SK-N-DZ (cell line): ENCODE measurements at regions not wholly inside any gene's neighbourhood (a gene's known extent, or its start where the extent isn't known, plus 50 kb on each side); places are given as distances from the start of the nearest gene placed in this dataset.

Source experiments
- DNase-seq: peaks from one replicate; pipeline ENCODE4 v3.0.0-alpha.2; 2015; ENCODE audit warnings: low spot score

- DNase-seq = no peak
These were observed 157.6 kb upstream of the PLXNA4 start for GRCh38 chr7:132733860-132734259.

DNA sequence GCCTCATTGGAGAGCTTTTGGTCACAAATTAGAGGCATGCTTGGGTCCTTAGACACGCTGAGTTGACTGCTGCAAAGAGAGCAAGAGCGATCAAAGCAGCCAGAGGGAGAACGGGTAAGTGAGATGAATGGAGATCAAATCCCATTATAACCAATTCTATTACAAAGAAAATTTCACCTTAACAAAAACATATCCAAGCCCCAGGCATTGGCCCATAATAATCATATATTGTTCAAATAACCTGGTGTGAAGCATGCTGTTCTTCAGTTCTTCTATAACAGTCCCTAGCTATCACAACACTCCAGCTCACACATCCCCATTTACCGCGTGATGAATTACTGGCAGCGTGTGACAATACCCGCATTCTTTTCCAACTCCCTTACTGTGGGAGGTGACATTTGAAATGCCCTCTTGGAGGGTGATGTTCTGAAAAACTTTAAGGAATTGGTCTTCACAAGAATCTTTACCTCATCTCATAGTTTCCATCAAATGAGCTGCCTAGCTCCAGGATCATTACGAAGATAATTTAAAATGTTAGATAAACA is 156.1 kb upstream of the PLXNA4 start:
- DNase-seq = no peak

- DNase-seq = no peak
These were observed 153.8 kb upstream of the PLXNA4 start for GRCh38 chr7:132730105-132730504.

DNA sequence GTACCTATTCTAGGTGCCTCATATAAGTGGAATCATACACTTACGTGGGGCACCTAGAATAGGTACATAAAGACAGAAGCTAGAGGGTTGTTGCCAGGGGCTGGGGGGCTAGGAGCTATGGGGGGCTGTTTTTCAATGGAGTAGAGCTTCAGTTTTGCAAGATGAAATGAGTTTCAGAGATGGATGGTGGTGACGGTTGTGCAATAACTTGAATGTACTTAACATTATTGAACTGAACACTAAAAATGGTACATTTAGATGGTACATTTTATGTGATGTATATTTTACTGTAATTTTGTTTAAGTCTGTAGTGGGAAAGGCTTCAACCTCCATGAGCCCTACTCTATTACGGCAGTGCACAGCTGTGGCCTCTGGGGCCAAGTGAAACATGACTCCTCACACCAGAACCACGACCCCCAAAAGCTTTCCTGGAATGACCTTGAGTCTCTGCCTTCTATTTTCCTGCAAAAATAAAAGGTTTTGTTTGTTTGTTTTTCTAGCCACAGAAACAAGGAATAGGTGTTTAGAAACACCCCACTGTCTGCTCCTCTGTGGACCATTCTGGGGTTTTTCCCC is 147.3 kb upstream of the PLXNA4 start:
- DNase-seq = no peak

DNA sequence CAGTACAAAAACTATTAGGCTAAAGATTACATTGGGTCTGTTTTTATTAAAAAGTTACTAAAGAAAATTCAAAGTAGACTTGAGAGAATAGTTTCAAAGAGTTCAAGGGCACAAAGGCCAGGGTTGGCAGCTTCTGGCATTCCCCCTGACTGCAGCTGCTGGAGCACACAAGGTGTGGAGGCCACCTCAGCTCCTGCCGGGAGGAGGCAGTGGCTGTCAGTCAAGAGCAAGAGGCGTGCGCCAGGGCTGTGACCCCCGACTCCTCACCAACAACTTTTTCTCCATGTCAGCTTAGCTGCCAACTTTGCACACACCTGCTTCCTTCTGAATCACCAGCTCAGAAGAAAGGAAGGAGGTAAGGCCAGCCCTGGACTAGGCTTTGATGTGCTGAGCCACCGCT is 144.6 kb upstream of the PLXNA4 start:
- no peak for DNase-seq

DNA sequence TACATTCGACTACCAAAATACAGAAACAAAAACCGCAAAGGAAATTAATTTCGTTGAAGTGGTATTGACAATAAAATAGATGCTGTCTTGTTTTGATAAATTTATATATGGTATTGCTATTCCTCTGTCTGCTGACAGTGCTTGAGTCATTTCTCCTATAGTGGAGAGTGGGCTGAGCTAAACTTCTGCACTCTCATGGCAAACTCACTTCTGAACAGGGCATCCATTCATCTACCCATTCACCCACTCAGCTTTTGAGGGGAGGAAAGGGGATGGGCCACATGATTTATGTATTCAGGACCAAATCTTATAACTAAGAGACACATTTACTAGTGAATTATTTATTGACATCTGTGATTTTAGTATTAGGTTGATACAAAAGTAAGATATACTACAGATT is 137.6 kb upstream of the PLXNA4 start:
- no peak for DNase-seq

- no peak for DNase-seq
These were observed 133.8 kb upstream of the PLXNA4 start for GRCh38 chr7:132709971-132710567.

GRCh38 chr7:132708470-132708869 is 132.2 kb upstream of the PLXNA4 start:
- DNase-seq = no peak

- no peak for DNase-seq
These were observed 128.9 kb upstream of the PLXNA4 start for GRCh38 chr7:132705146-132705545.

DNA sequence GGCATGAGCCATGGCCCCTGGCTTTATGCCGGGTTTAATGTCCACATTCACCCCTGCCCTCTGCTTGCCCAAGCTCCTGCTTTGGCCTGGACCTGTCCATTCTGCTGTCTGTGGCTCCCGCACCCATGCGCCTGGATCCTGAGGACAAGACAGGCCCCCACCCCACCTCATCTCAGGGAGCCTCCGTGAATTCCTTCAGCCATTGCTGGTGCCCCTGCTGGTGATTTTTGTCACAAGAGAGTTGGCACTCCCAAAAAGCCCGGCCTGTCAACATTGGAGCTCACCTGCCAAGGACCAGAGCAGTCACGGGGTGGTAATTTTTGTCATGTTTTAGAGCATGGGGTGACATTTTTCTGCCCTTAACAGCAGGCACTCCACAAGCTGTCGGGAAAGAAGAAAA is 127.5 kb upstream of the PLXNA4 start:
- DNase-seq = no peak

- DNase-seq = no peak
These were observed 120.7 kb upstream of the PLXNA4 start for GRCh38 chr7:132697003-132697402.

DNA sequence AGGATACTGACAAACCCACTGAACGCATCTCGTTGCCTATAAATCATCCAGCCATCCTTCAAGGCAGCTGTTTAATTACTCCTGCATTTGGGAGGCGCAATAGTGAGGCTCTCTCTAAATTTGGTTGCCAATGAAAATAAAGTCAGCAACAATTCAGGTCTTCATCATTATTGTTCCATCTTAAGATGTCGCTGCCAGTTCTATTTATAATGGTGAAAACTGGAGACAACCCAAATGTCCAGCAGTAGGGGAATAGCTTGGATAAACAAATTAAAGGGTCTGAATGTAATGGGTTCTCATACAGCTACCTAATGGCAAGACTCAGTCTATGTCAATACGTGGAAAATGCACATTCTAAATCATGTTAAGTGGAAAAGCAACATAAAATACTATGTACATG is 120.1 kb upstream of the PLXNA4 start:
- no peak for DNase-seq

DNA sequence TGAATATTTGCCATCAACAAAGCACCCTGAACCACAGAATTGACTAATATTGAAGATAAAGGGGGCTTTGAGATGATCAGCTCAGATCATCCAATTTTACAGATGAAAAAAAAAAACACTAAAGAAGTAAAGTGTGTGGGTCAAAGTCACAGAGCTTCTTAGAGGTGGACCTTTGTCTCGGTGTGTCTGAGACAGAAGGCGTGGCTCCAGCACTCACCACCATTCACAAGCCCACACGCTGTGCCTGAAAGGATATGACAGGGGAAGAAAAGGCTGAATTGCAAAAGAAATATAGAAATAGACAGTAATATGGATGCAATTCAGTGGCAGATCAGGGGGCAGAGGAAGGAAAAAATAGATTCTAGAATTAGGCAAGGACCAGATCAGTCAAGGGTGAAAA is 114.9 kb upstream of the PLXNA4 start:
- no peak for DNase-seq

DNA sequence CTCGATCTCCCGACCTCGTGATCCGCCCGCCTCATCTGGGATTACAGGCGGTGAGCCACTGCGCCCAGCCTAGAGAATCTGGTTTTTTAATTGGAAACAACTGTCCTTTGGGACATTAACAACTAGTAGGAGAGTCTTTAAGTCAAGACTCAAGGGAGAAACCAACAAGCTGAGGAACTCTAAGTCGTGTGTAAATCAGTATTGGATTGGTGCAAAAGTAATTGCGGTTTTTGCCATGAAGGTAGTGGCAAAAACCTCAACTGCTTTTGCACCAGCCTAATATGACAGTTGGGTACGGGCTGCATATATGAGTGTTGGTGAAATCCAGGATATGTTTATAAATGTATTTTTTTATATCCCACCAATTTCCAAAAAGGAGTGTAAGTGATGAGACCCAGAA is 113.9 kb upstream of the PLXNA4 start:
- no peak for DNase-seq

DNA sequence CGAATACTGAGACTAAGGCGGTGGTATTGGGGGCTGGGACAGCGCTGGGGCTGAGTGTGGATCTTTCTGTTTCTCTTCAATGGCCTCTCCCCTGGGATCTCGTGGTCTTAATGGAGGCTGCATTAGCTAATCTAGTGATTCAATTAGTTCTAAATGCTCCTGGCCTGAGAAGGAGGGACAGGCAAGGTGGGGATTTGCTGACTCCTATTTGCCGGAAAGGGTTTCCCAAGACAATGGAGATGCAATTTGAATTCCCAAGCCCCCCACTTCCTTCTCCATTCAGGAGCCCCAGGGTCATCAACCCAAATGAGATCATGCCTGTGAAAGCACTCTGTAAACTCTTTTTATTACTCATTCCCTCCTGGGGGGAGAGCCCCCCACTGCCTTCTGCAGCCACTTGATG is 111.7 kb upstream of the PLXNA4 start:
- DNase-seq = peak; percentile 87

DNA sequence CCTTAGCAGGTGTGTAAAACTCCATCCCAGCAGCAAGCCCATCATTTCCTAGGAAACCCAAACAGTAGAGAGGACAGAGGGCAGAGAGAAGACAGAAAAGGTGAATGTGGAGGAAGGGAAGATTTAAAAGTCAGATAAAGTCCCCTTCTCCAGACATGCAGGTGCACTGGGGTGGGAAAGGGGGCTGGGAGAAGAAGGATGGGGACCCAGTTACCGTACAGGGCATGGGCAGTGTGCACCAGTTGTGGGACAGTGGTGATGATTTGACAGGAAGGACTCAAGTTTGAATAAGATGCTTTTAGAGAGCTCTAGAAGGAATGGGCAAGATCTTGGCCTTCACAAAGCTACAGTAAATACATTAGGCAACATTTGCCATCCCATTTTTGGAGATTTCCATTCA is 110.7 kb upstream of the PLXNA4 start:
- no peak for DNase-seq

GRCh38 chr7:132685277-132685676 is 109.0 kb upstream of the PLXNA4 start:
- no peak for DNase-seq

DNA sequence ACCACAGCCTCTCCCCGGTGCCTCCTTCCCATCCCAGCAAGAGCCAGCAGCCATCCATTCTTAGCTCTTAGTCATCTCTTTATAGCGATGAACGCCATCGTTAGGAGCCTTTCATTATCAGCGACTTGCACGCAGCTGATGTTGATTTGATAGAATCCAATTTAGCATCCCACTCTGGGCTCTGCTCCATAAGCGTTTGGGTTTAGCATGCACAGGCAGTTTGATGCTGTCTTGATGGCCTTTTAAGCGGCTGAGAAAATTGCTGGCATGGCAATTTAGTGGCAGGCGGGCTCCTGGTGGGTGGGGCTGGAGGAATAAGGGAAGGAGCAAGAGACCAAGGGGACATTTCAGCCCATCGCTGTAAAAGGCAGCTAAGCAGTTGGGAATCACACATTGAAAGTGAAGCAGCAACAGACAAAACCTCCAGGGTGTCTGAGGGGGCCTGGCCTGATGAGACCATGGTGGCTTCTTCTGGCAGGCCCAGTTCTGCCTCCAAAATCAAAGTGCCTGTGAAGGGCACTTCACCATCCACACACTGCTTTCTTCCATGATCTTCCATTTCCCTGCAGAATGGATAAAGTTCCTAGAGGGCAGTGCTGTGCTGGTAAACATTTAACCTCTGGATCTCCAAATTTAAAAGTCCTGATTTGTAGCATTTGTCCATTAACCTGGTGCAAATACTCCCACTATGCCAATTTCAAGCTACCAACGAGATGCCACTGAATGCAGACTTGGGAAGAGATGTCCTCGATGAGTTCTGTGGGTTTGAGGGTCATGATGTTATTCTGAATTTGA is 107.8 kb upstream of the PLXNA4 start:
- DNase-seq = peak; percentile 31

DNA sequence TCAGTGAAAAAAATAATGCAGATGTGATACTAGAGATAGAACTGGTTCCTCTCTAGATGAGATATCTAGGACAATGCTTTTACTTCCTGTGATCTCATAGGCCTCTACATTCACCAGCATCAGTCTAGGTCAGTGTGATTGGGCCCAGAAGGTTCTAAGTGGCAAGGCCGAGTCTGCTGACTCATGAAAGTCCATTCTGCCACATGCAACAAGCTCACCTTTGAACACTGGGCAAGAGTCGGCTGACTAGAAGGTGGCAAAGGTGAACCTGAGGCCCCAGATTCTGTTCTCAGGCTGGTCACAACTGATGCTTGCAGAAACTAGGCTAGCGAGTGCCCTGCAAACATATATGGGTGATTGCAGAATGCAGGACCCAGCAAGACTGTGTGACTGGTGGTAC is 105.7 kb upstream of the PLXNA4 start:
- no peak for DNase-seq

DNA sequence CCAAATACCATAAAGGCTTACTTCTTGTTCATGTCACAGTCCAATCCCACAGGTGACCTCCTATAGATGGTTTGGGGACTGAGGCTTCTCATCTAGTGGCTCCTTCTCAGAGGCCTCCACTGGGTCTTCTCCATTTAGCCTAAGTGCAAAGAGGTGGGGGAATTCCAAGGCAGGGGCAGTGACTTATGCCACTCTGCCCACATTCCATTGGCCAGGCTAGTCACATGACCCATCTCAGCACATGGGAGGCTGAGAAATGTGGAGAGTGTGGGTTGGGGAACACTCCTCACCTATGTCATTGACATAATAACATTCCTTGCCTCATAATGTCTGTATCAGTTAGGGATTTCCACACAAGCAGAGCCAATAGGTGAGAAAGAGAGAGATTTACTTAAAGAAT is 104.3 kb upstream of the PLXNA4 start:
- no peak for DNase-seq

- no peak for DNase-seq
These were observed 102.4 kb upstream of the PLXNA4 start for GRCh38 chr7:132678656-132679055.

DNA sequence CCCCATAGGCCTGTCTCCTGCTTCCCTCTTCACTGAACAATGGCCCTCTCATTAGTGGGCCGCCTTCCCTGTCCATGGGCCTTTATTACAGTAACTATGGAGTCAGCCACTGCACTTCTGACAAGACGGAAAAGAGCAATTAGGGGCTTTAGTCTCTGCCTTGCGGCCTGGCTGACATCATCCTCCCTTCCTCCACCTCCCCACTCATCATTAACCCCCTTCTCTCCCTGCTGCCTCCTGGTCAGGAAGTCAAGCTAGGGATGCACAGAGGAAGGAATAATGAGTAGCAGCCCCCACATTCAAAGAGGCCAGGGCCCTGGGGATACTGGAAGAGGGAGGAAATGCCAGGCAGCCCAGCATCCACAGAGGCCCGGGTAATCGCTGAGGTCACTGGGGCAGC is 101.6 kb upstream of the PLXNA4 start:
- DNase-seq = no peak
